ENCODE measurements at regions not wholly inside any gene's neighbourhood (a gene's known extent, or its start where the extent isn't known, plus 50 kb on each side); places are given as distances from the start of the nearest gene placed in this dataset.

GRCh38 chr6:165735065-165735464 is 72.0 kb upstream of the PDE10A start:
- H4K5ac ChIP-seq (ENCODE audit: low read depth, low read length), result no peak overlapping the region
- no peak overlapping the region for H4K8ac ChIP-seq (ENCODE audit: low read depth in 2 of 2, low read length in 2 of 2)
- H3K9me3 ChIP-seq (ENCODE audit: control insufficient read depth, insufficient read depth, low read length), result peaks cover 2% of the 10 kb centered on the region; the same call in 1 of the 2 replicates
- H2BK20ac ChIP-seq (ENCODE audit: low read depth, low read length), result no peak overlapping the region
- no peak overlapping the region for H3K4me2 ChIP-seq (ENCODE audit: low read depth, low read length)
- H2BK120ac ChIP-seq (ENCODE audit: low read depth, low read length), result no peak overlapping the region
- H3K79me1 ChIP-seq (ENCODE audit: low read depth in 1 of 2, low read length in 2 of 2), result no peaks in the 10 kb centered on the region
- intact Hi-C loops (cut with micrococcal nuclease) (no loop called here), in situ Hi-C loops (cut with MboI; ENCODE audit: low sequenced_read_pairs) (no loop called here), dilution Hi-C loops (cut with HindIII; ENCODE audit: low sequenced_read_pairs, unreplicated experiment) (no loop called here)
- H3K14ac ChIP-seq (replicated peaks; ENCODE audit: low read depth, low read length), result no peak overlapping the region
- H2AFZ ChIP-seq (replicated peaks; ENCODE audit: low read length, poor library complexity), result no peak overlapping the region
- H2AK5ac ChIP-seq (ENCODE audit: low read depth, low read length), result no peak overlapping the region
- TF ChIP-seq FOS (IDR thresholded peaks at IDR 0.05; ENCODE audit: low read depth, low read length) (no peak), MAFK (IDR thresholded peaks at IDR 0.05; ENCODE audit: low read depth, low read length) (no peak), ELK1 (IDR thresholded peaks at IDR 0.05; ENCODE audit: borderline replicate concordance, low read depth, low read length) (no peak), CTCF (conservative IDR thresholded peaks at IDR 0.05; ENCODE audit: low read depth, low read length) (no peak), SMC3 (IDR thresholded peaks at IDR 0.05; ENCODE audit: low read depth, low read length) (no peak), MAZ (IDR thresholded peaks at IDR 0.05; ENCODE audit: borderline replicate concordance, low read depth, low read length) (no peak)
- H3K4me3 ChIP-seq (ENCODE audit: insufficient read depth, low read depth, low read length), result no peak overlapping the region
- ATAC-seq (ENCODE audit: low read depth) (no peak), DNase-seq (no peak)
- no peak overlapping the region for H2BK15ac ChIP-seq (ENCODE audit: low read depth, low read length)
- H4K91ac ChIP-seq (ENCODE audit: insufficient read depth, low read depth, low read length), result no peak overlapping the region
- H4K20me1 ChIP-seq (ENCODE audit: insufficient read depth, low read length), result no peaks in the 10 kb centered on the region
- no peak overlapping the region for H3K4ac ChIP-seq (ENCODE audit: low read depth, low read length)
- ChIA-PET CTCF (no interaction called here), POLR2A (ENCODE audit: unreplicated experiment) (no interaction called here)
- H3K23ac ChIP-seq (ENCODE audit: low read depth, low read length), result no peak overlapping the region
- no peak overlapping the region for H3K27ac ChIP-seq (ENCODE audit: insufficient read depth, low read length)
- H3K27me3 ChIP-seq (ENCODE audit: control insufficient read depth, insufficient read depth, low read length), result peaks cover 7% of the 10 kb centered on the region
- no peak overlapping the region for H3K18ac ChIP-seq (ENCODE audit: low read depth, low read length)
- no peak overlapping the region for H2BK5ac ChIP-seq (ENCODE audit: low read depth, low read length, poor library complexity, severe bottlenecking)
- no TSS peak for BruUV-seq (replicated peaks)
- H3K36me3 ChIP-seq (ENCODE audit: control insufficient read depth, insufficient read depth, low read length), result no peaks in the 10 kb centered on the region
- no peak overlapping the region for H3K9ac ChIP-seq (ENCODE audit: low read depth, low read length)
- H3K56ac ChIP-seq (ENCODE audit: extremely low read depth, insufficient read depth, low read length), result no peak overlapping the region
- H3K9me1 ChIP-seq (ENCODE audit: insufficient read depth, low read length), result no peaks in the 10 kb centered on the region
- no peak overlapping the region for H2AK9ac ChIP-seq (replicated peaks; ENCODE audit: low read depth, low read length, poor library complexity)
- H3K4me1 ChIP-seq (ENCODE audit: control insufficient read depth, insufficient read depth, low read length), result no peaks in the 10 kb centered on the region
